Activated CD8-positive, alpha-beta T cell treated with anti-CD3 and anti-CD28 coated beads for 36 hours (primary cell): ENCODE measurements at regions not wholly inside any gene's neighbourhood (a gene's known extent, or its start where the extent isn't known, plus 50 kb on each side); places are given as distances from the start of the nearest gene placed in this dataset.
"Not testable (repeated sequence)": the region's sequence is repeated elsewhere in the genome, so short reads cannot be mapped to it uniquely, and the experiment has no call there.

Experiments
- ATAC-seq: fragments of 200-7000 bp; cut with Tn5 transposase; one replicate; pipeline ENCODE4 v1.10.0; 2021; ENCODE audit warnings: mild to moderate bottlenecking, moderate library complexity
- CTCF ChIA-PET: fragments of 350-600 bp; sonication (Branson Sonifier 250); formaldehyde crosslinking; loops from one replicate; lab custom pipeline; 2021; ENCODE audit warnings: antibody characterized with exemption; lab: Charles Lee
- POLR2A ChIA-PET: fragments of 350-600 bp; sonication (Branson Sonifier 250); formaldehyde crosslinking; loops from one replicate; lab custom pipeline; 2021; ENCODE audit warnings: antibody characterized with exemption; lab: Charles Lee
- DNase-seq: peaks from one replicate; pipeline ENCODE4 v3.0.0-alpha.2; 2020
- H3K27ac Mint-ChIP-seq: one replicate; pipeline ENCODE4 v1.8.0; 2021; ENCODE audit warnings: mild to moderate bottlenecking, mixed read lengths
- H3K27me3 Mint-ChIP-seq: one replicate; pipeline ENCODE4 v1.8.0; 2021; ENCODE audit warnings: mixed read lengths
- H3K36me3 Mint-ChIP-seq: one replicate; pipeline ENCODE4 v1.8.0; 2021; ENCODE audit warnings: low read depth, mixed read lengths
- H3K4me1 Mint-ChIP-seq: one replicate; pipeline ENCODE4 v1.8.0; 2021; ENCODE audit warnings: low read depth, mixed read lengths
- H3K4me3 Mint-ChIP-seq: one replicate; pipeline ENCODE4 v1.8.0; 2021; ENCODE audit warnings: mild to moderate bottlenecking, moderate library complexity, mixed read lengths
- H3K9me3 Mint-ChIP-seq: one replicate; pipeline ENCODE4 v1.8.0; 2021; ENCODE audit warnings: mixed read lengths
- intact Hi-C: fragments of 100-400 bp; cut with micrococcal nuclease; formaldehyde crosslinking; loops from one replicate; pipeline ENCODE4 v1.10.0; 2022
- TF ChIP-seq, protein P1 (sequence below): fragments of 200-600 bp; IDR thresholded peaks from one replicate; pipeline ENCODE4 v1.8.0; 2022; ENCODE audit warnings: antibody characterized with exemption, mild to moderate bottlenecking

DNA sequence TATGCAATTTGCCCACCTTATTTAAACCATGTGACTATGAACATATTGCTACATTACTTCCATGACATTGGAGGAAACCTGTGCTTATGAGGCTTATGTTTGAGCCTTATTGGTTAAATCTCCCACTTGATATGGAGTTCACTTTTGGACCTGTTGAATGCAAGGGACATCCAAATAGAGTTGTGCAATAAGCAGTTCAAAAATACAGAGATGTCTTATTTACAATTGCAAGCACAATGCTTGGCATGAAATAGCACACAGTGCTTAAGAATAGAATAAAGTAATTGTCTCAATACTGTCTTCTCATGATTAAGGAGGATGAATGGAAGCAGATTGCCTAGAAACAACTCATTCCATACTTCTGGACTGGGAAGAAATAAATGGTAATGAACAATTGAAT is 793.5 kb downstream of the METTL4 start:
- DNase-seq (no peak), ATAC-seq (no peak)
- Mint-ChIP-seq H3K36me3 (no peaks in the 10 kb centered on the region), H3K27ac (no peak overlapping the region), H3K4me1 (no peaks in the 10 kb centered on the region), H3K4me3 (no peak overlapping the region), H3K9me3 (peaks cover 1% of the 10 kb centered on the region), H3K27me3 (no peaks in the 10 kb centered on the region)
- ChIA-PET CTCF (no interaction called here), POLR2A (no interaction called here)
- TF ChIP-seq, protein P1, sequence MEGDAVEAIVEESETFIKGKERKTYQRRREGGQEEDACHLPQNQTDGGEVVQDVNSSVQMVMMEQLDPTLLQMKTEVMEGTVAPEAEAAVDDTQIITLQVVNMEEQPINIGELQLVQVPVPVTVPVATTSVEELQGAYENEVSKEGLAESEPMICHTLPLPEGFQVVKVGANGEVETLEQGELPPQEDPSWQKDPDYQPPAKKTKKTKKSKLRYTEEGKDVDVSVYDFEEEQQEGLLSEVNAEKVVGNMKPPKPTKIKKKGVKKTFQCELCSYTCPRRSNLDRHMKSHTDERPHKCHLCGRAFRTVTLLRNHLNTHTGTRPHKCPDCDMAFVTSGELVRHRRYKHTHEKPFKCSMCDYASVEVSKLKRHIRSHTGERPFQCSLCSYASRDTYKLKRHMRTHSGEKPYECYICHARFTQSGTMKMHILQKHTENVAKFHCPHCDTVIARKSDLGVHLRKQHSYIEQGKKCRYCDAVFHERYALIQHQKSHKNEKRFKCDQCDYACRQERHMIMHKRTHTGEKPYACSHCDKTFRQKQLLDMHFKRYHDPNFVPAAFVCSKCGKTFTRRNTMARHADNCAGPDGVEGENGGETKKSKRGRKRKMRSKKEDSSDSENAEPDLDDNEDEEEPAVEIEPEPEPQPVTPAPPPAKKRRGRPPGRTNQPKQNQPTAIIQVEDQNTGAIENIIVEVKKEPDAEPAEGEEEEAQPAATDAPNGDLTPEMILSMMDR = no peak
- intact Hi-C loops = no loop called here

DNA sequence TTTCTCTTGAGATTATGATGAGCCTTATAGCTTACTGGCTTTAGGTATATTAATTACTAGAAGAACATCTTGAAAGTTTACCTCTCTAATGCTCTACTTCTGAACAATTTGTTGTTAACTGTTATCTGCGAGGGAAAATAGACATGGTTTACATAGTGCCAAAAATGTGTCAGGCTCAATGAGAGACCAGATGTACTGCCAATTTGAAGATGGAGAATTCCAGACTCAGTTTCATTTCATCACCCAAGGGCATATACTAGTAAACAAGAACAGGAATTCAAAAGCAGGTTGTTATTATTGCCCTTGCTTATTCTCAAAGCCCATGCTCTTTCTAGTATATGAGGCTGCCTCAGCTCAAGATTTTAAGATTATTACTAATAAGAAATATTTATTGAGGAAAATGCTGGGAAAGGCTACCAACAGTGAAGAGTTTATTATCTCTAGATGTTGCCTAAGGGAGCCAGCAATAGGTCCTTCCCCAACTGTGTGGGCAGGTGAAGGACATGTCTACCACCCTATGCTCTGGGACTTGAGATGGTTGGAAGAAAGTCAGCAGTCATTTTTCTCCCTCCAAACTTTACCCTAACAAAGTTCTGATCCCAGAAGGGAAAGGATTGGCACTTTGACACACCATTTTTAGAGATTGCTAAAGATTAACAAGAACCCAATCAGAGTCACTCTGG is 792.7 kb downstream of the METTL4 start:
- POLR2A ChIA-PET = no interaction called here
- intact Hi-C loops = no loop called here
- no peaks in the 10 kb centered on the region for H3K4me1 Mint-ChIP-seq
- H3K27ac Mint-ChIP-seq = no peak overlapping the region
- H3K9me3 Mint-ChIP-seq = peaks cover 3% of the 10 kb centered on the region
- DNase-seq = no peak
- CTCF ChIA-PET = no interaction called here
- TF ChIP-seq, protein P1 = no peak
- no peaks in the 10 kb centered on the region for H3K27me3 Mint-ChIP-seq
- no peaks in the 10 kb centered on the region for H3K36me3 Mint-ChIP-seq
- no peak for ATAC-seq
- H3K4me3 Mint-ChIP-seq = no peak overlapping the region

DNA sequence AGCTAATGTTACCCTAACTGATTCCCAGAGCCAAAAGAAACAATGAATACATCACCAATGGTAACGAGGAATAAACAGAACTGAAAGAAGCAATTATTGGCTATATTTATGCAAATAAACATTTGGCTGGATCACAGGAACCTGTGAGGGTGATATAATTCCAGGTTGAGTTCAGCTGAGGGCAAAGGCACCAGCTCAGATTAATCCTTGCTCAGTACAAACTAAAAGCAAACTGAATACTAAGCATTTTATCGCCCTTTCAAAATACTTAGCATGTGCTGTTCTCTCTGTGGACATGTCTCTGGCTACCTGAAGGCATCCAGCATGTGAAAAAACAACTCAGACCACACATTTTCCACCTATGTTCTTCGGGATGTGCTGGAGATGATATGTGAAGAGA is 791.7 kb downstream of the METTL4 start:
- TF ChIP-seq, protein P1 = no peak
- Mint-ChIP-seq H3K27me3 (no peaks in the 10 kb centered on the region), H3K36me3 (no peaks in the 10 kb centered on the region), H3K9me3 (peaks cover 3% of the 10 kb centered on the region), H3K4me1 (no peaks in the 10 kb centered on the region), H3K27ac (no peak overlapping the region), H3K4me3 (no peak overlapping the region)
- intact Hi-C loops = no loop called here
- ATAC-seq (no peak), DNase-seq (no peak)
- ChIA-PET POLR2A (no interaction called here), CTCF (no interaction called here)

DNA sequence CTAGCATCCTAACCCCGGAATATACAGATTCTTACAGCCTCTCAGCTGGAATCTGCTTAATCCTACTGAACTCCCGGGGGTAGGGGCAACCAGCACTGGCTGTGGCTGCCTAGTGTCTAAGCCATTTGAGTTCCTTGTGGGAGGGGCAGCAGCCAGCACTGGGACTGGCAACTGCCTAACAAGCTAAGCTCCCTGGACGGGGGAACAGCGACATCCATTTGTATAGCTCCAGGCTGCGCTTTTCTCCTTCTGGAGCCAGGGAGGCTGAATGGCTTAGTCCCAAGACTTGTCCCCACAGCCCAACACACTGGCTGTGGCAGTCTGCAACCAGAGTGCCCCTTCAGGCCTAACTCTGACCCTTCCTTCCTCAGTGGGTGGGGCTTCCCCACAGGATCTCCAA is 787.2 kb downstream of the METTL4 start:
- CTCF ChIA-PET = no interaction called here
- TF ChIP-seq, protein P1 = no peak

DNA sequence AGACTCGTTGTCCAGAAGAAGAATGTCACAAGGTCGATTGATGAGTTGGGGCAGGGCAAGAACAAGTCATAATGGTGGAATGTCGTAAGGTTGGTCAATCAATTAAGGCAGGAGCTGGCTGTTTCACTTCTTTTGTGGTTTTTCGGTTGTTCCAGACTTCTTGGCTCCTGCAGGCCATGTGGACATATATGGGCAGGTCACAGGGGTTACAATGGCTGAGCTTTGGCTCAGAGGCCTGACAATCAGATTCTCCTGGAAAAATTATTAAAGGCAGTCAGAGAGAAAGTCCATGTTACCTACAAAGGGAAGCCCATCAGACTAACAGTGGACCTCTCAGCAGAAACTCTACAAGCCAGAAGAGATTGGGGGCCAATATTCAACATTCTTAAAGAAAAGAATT is 785.3 kb downstream of the METTL4 start:
- H3K27me3 Mint-ChIP-seq, CTCF ChIA-PET, H3K4me1 Mint-ChIP-seq, ATAC-seq, DNase-seq, H3K4me3 Mint-ChIP-seq, H3K27ac Mint-ChIP-seq, H3K36me3 Mint-ChIP-seq, H3K9me3 Mint-ChIP-seq, POLR2A ChIA-PET, intact Hi-C loops: not testable (repeated sequence)

More for the DNA sequence above, 787.2 kb downstream of the METTL4 start:
- DNase-seq = no peak
- H3K4me3 Mint-ChIP-seq = no peak overlapping the region
- H3K36me3 Mint-ChIP-seq = no peaks in the 10 kb centered on the region
- H3K27ac Mint-ChIP-seq = no peak overlapping the region
- H3K9me3 Mint-ChIP-seq = peaks cover 3% of the 10 kb centered on the region
- no peaks in the 10 kb centered on the region for H3K4me1 Mint-ChIP-seq
- no peak for ATAC-seq
- intact Hi-C loops = no loop called here
- H3K27me3 Mint-ChIP-seq = no peaks in the 10 kb centered on the region
- POLR2A ChIA-PET = no interaction called here
